ENCODE measurements at regions not wholly inside any gene's neighbourhood (a gene's known extent, or its start where the extent isn't known, plus 50 kb on each side); places are given as distances from the start of the nearest gene placed in this dataset.

DNA sequence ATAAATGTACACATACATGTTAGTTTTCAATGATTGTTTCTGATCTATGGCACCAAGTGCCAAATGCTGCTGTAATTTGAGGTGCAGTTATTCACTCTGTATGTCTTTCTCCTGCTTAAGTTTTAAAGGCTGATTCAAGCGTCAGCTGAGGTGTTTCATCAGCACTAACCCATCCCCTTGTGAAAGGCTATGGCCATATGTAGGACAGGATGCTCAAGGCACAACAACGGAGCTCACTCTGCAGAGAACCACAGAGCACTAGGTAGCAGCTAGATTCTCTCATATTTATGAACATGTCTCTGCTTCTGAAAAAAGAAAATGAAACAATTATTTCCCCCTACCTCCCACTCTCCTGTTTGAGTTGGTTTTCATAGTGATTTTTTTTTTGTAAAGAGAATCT, 340.0 kb upstream of the TMCO5A start:
- no peak for TF ChIP-seq POLR2A (IDR thresholded peaks at IDR 0.05; ENCODE audit: low read length)
- no peak for TF ChIP-seq GATA1 (IDR thresholded peaks at IDR 0.05; ENCODE audit: low read depth, low read length)
